ENCODE measurements at regions not wholly inside any gene's neighbourhood (a gene's known extent, or its start where the extent isn't known, plus 50 kb on each side); places are given as distances from the start of the nearest gene placed in this dataset.

DNA sequence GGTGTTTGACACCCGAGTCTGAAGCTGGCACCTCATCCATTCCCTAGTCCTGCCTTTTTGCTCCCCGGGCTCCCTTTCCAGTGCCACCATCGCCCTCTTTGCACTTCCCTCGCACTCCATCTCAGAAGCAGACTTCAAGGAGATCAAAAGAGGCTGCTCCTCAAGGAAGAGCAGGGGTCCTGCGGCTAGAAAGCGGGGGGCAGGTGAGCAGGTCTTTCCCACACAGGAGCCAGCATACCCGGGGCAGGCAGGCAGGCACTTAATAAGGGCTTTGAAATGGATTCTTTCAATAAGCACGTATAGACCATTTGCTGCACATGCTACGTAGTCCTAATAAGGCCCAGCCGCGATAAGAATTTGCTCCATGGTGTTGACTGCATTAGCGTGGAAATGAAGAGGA, 125.9 kb upstream of the PROX1 start:
- TF ChIP-seq, protein P1, sequence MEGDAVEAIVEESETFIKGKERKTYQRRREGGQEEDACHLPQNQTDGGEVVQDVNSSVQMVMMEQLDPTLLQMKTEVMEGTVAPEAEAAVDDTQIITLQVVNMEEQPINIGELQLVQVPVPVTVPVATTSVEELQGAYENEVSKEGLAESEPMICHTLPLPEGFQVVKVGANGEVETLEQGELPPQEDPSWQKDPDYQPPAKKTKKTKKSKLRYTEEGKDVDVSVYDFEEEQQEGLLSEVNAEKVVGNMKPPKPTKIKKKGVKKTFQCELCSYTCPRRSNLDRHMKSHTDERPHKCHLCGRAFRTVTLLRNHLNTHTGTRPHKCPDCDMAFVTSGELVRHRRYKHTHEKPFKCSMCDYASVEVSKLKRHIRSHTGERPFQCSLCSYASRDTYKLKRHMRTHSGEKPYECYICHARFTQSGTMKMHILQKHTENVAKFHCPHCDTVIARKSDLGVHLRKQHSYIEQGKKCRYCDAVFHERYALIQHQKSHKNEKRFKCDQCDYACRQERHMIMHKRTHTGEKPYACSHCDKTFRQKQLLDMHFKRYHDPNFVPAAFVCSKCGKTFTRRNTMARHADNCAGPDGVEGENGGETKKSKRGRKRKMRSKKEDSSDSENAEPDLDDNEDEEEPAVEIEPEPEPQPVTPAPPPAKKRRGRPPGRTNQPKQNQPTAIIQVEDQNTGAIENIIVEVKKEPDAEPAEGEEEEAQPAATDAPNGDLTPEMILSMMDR (IDR thresholded peaks at IDR 0.05; ENCODE audit: poor library complexity): no peak
- TF ChIP-seq EZH2 (IDR thresholded peaks at IDR 0.05; ENCODE audit: borderline replicate concordance) (no peak), EZH2phosphoT487 (IDR thresholded peaks at IDR 0.05; ENCODE audit: low read depth, severe bottlenecking, unreplicated experiment) (no peak)

All from hepatocyte (in vitro differentiated cells).